ES-I3 (cell line): ENCODE measurements at regions not wholly inside any gene's neighbourhood (a gene's known extent, or its start where the extent isn't known, plus 50 kb on each side); places are given as distances from the start of the nearest gene placed in this dataset.

Experiments used
- H3K36me3 ChIP-seq: 2 replicates; pipeline ENCODE4 v1.6.1; 2013; ENCODE audit warnings: mild to moderate bottlenecking, low read length, control low read depth, moderate library complexity; ENCODE audit not compliant: insufficient read depth
- H3K4me1 ChIP-seq: 2 replicates; pipeline ENCODE4 v1.6.1; 2013; ENCODE audit warnings: mild to moderate bottlenecking, control low read depth, low read length; ENCODE audit not compliant: insufficient read depth
- H3K9ac ChIP-seq: 2 replicates; pipeline ENCODE4 v1.6.1; 2013; ENCODE audit warnings: low read depth, mild to moderate bottlenecking, low read length, moderate library complexity
- H3K9me3 ChIP-seq: 2 replicates; pipeline ENCODE4 v1.6.1; 2013; ENCODE audit warnings: mild to moderate bottlenecking, low read length, moderate library complexity; ENCODE audit not compliant: control insufficient read depth, insufficient read depth

DNA sequence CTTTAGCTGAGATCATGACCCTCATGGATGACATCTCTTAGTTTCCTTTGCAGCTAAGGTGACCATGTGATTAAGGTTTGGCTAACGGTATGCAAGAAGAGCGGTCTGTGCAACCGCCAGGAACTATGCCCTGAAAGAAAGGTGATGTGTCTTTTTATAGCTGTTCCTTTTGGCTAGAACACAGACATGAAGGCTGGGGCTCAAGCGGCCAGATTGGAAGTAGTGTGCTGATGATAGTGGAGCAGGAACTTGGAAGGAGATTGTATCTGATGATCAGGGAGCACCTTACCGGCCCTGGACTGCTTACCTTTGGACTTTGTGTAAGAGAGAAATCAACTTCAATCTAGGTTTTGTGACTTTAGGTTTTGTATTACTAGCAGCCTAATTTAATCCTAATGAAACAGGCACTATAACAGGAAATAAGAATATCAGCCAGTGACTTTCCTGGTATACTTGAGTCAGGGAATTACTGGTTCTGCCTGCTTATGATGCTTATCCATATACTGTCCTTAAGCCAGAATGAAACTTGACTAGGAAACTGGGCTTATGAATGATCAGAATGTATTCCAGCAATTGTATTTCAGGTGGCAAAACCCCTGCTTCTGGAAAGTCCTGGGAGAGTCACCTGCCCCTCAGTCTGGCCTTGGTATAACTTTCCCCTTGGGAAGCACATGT, 164.3 kb upstream of the LRIG1 start:
- no peaks in the 10 kb centered on the region for H3K36me3 ChIP-seq

DNA sequence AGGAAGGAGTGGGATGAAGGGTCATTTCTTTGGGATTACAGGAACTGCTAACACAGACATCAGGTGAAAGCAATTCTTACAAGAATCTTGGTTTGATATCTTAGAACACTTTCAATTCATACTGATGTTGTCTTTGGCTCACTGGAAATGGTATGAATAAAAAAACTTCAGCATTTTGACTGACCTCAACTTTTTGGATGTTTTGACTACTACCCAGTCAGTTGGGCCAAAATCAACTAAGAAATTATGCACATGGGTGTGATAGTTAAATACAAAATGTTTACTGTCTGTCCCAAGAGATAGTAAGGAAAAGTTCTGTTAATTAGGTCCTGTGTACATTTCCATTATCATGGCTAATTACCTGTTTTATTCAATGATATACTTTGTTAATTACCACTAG, 165.5 kb upstream of the LRIG1 start:
- no peaks in the 10 kb centered on the region for H3K36me3 ChIP-seq
- H3K9me3 ChIP-seq: no peaks in the 10 kb centered on the region
- no peaks in the 10 kb centered on the region for H3K4me1 ChIP-seq
- no peak overlapping the region for H3K9ac ChIP-seq

More for the DNA sequence above, 164.3 kb upstream of the LRIG1 start:
- Histone ChIP-seq H3K9ac (no peak overlapping the region), H3K4me1 (no peaks in the 10 kb centered on the region), H3K9me3 (no peaks in the 10 kb centered on the region)

DNA sequence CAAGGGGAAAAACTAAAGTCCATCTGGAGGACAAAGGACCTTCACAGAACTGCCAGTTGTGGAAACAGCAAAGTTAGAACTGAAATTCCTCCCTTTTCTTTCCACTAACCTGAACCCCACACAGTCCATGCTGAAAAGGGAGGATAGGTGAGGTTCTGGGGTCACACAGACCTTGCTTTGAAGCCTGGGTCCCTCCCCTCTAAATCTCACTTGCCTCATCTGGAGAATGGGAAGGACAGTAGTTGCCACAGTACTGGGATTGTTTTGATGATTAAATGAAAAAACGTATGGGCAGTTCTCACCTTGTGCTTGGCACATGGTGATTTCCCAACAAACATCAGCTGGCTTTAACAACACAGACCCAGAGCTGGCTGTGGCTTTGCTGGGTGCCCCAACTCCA, 166.4 kb upstream of the LRIG1 start:
- no peaks in the 10 kb centered on the region for H3K9me3 ChIP-seq
- H3K9ac ChIP-seq: no peak overlapping the region
- H3K36me3 ChIP-seq: no peaks in the 10 kb centered on the region
- no peaks in the 10 kb centered on the region for H3K4me1 ChIP-seq

GRCh38 chr3:66671291-66671690, 170.5 kb upstream of the LRIG1 start:
- Histone ChIP-seq H3K9me3 (no peaks in the 10 kb centered on the region), H3K36me3 (no peaks in the 10 kb centered on the region), H3K4me1 (no peaks in the 10 kb centered on the region), H3K9ac (no peak overlapping the region)

- H3K4me1 ChIP-seq: no peaks in the 10 kb centered on the region
- no peak overlapping the region for H3K9ac ChIP-seq
- no peaks in the 10 kb centered on the region for H3K36me3 ChIP-seq
- H3K9me3 ChIP-seq: no peaks in the 10 kb centered on the region
Observed at GRCh38 chr3:66672830-66673229, 172.0 kb upstream of the LRIG1 start.

- H3K36me3 ChIP-seq: no peaks in the 10 kb centered on the region
- no peak overlapping the region for H3K9ac ChIP-seq
- no peaks in the 10 kb centered on the region for H3K9me3 ChIP-seq
- no peaks in the 10 kb centered on the region for H3K4me1 ChIP-seq
Observed at GRCh38 chr3:66673293-66673692, 172.5 kb upstream of the LRIG1 start.

DNA sequence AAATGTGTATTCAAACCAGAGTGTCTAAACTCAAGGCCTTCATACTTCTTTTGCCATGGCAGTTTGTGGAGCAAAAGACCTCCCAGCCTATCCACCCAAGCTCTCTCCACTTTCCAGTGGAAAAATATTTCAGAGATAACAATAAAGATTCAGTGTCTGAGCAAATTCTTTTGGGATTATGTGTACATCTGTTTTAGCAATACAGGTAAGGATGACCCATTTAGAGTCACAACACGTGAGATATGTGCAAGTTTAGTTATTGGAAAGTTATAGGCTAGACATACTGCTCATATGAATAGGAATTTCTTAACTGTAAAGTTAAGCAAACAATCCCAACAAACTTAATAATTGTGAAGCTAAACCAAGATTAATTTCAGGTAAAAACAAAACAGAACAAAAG, 174.5 kb upstream of the LRIG1 start:
- H3K9me3 ChIP-seq: no peaks in the 10 kb centered on the region
- no peaks in the 10 kb centered on the region for H3K4me1 ChIP-seq
- H3K9ac ChIP-seq: no peak overlapping the region
- H3K36me3 ChIP-seq: no peaks in the 10 kb centered on the region

DNA sequence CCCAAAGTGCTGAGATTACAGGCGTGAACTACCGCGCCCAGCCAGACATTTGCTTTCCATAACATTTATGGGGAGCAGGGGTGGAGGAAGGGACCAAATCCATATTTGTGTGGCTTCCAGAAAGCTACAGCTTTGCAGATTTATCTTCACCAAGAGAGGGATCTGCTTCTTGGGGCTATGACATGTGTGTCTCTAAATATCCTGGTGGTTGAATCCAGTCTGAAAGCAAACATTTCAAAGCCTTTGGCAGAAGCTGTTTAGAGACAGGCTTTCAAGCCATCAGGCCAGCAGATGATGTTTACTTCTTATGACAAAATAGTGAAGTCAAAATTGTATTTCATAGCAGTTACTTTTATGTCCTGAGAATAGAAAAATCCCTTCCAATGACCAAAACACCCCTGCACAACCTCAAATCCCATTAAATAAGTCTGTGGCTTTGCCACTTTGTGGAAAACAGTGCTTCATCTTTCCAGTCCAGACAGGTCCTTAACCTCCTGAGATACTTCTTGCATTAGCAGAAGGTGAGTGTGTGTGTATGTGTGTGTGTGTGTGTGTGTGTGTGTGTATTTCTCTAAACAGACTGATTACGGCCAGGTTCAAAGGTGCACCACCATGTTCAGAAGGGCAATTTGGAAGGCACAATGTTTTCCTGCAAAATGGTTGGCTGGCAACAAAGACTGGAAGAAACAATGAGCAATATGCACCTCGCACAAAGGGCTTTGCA, 191.4 kb upstream of the LRIG1 start:
- H3K36me3 ChIP-seq: no peaks in the 10 kb centered on the region
- no peaks in the 10 kb centered on the region for H3K9me3 ChIP-seq
- no peak overlapping the region for H3K9ac ChIP-seq
- 0 out of 2 replicates have a peak, but pooled peaks cover 4% of the 10 kb centered on the region for H3K4me1 ChIP-seq

GRCh38 chr3:66692766-66693150, 191.9 kb upstream of the LRIG1 start:
- Histone ChIP-seq H3K9ac (no peak overlapping the region), H3K4me1 (0 out of 2 replicates have a peak, but pooled peaks cover 4% of the 10 kb centered on the region), H3K36me3 (no peaks in the 10 kb centered on the region), H3K9me3 (no peaks in the 10 kb centered on the region)

GRCh38 chr3:66693461-66694031, 192.7 kb upstream of the LRIG1 start:
- no peaks in the 10 kb centered on the region for H3K9me3 ChIP-seq
- H3K4me1 ChIP-seq: 0 out of 2 replicates have a peak, but pooled peaks cover 4% of the 10 kb centered on the region
- no peak overlapping the region for H3K9ac ChIP-seq
- H3K36me3 ChIP-seq: no peaks in the 10 kb centered on the region

DNA sequence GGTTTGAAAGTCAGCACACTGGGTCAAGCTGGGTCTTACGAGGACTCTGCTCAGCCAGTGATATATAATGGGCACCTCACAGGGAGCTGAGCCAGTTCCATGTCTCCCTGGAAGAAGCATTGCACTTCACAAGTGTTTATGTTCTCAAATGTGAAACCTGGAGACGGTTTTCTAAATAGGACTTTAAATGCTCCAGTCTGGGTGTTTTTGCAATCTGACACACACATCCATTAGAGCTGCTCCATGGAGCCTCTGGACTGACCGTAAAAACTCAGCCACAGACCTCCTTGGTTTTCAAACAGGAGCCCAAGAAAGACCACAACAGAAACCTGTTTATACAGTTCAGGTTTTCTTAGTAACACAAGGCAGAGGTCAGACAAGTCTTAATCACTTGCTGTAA, 201.3 kb upstream of the LRIG1 start:
- Histone ChIP-seq H3K9ac (no peak overlapping the region), H3K36me3 (no peaks in the 10 kb centered on the region), H3K9me3 (peaks cover 2% of the 10 kb centered on the region; the same call in 1 of the 2 replicates), H3K4me1 (no peaks in the 10 kb centered on the region)

DNA sequence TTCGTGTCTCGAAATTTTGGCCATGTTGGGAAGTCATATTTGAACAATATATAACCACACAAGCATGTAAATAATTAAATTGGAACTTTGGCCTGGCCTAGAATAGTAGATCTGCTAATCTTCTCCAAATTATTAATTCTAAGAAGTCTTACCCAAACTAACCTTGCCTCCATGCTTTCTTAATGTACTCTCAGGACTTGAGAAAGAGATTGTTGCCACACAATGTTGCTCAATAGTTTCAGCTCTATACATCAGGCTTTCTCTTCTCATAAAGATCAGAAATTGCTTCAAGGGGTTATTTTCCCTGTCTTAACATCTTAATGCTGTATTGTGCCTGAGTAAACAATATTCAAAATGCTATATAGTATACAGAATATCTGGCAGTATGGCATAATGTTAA, 202.7 kb upstream of the LRIG1 start:
- Histone ChIP-seq H3K4me1 (no peaks in the 10 kb centered on the region), H3K9me3 (peaks cover 2% of the 10 kb centered on the region; the same call in 1 of the 2 replicates), H3K9ac (no peak overlapping the region), H3K36me3 (no peaks in the 10 kb centered on the region)

DNA sequence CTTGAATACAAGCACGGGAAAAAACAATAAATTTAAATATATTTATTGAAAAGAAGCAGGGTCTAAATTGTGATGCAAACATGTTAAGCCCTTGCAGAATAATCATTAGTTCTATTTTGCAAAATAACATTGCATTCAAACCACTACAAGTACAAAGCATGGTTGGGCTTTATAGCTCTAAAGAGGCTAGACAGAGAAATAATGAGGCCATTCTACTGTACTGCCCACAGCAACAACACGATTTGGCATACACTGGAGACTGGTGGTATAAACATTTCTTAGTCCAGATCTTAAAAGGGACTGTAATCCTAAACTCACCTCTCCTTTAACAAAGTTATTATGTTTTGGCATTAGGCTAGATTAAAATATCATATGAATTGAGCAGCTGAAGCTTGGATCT, 204.3 kb upstream of the LRIG1 start:
- Histone ChIP-seq H3K36me3 (no peaks in the 10 kb centered on the region), H3K9ac (no peak overlapping the region), H3K9me3 (no peaks in the 10 kb centered on the region; the same call in 1 of the 2 replicates), H3K4me1 (no peaks in the 10 kb centered on the region)

GRCh38 chr3:66706890-66707289, 206.1 kb upstream of the LRIG1 start:
- Histone ChIP-seq H3K36me3 (no peaks in the 10 kb centered on the region), H3K4me1 (no peaks in the 10 kb centered on the region), H3K9ac (no peak overlapping the region), H3K9me3 (no peaks in the 10 kb centered on the region)

DNA sequence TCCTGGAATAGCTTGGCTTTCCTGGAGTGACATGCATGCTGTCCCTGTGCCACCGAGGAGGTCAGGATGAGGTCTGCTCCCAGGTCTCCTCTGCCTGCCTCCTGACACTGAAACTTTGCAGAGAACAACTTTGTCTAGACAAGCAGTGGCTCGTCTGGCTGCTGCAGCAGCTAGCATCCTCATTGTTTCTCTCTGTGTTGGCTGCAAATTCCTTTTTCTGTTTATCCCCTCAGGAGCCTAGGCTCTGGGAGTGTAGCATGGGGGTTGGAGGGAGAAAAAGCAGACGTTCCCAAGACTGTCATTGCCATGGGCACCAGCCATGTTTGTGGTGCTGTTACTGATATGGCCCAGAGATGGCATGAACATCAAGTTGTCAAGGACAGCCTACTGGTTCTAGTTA, 208.7 kb upstream of the LRIG1 start:
- peaks cover 8% of the 10 kb centered on the region; the same call in 1 of the 2 replicates for H3K4me1 ChIP-seq
- H3K9ac ChIP-seq: no peak overlapping the region
- H3K9me3 ChIP-seq: no peaks in the 10 kb centered on the region
- H3K36me3 ChIP-seq: no peaks in the 10 kb centered on the region
